Transverse colon (tissue), 3 donors: ENCODE measurements at regions not wholly inside any gene's neighbourhood (a gene's known extent, or its start where the extent isn't known, plus 50 kb on each side); places are given as distances from the start of the nearest gene placed in this dataset.

Experiments used
- EP300 ChIP-seq: sonication (generic); formaldehyde crosslinking; IDR thresholded peaks from one replicate; pipeline ENCODE4 v1.6.1; 2017; ENCODE audit warnings: antibody characterized with exemption, low read depth
- POLR2A ChIP-seq: fragments of 450-650 bp; IDR thresholded peaks from one replicate; pipeline ENCODE4 v1.6.1; 2016; ENCODE audit warnings: antibody characterized with exemption, mild to moderate bottlenecking, moderate library complexity
- TF ChIP-seq, protein P1 (sequence below), 5 experiments: fragments of 200-600 bp in 3 of 5; fragments of 450-650 bp in 2 of 5; sonication (generic) in 3 of 5; IDR thresholded peaks; 1 replicate in 2 of 5; 2 replicates in 3 of 5; pipeline ENCODE4 v1.5.1; 2016 to 2017; ENCODE audit warnings: antibody characterized with exemption in 5 of 5, inconsistent platforms in 3 of 5, mild to moderate bottlenecking in 2 of 5, moderate library complexity in 1 of 5

DNA sequence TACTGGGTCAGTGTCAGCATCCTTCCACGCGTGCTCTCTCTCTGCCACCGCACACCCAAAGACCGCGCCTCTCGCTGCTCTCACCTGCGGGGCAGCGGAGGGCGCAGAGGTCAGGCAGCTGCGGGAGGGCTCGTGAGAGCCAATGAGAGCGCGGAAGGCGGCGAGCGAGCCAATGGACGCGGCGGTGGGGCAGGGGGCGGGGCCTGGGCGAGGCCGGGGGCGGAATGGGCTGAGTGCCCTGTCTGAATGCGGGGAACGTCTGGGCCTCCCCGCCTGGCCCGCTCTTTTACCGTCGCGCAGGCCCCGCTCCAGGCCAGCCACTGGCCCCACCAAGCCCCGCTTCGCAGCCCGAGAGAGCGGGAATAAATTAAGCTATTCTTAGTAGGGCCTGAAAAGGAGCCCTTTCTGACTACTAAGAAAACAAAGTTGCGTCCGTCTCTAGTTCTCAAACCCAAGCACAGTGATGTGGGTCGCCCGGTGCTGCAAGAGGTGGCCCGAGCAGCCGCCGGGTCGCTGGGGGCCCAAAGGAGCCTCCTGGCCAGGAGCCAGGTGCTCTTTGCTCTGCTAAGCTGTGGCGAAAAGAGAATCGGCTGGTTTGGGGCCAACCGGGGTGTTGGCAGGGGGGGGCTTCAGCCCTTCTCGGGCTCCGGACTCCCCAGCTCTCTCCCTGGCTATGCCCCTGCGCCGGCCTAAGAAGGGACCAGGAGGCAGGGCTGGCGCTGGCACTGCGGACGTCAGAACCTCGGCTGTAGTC, 81.1 kb upstream of the GLI2 start:
- no peak for TF ChIP-seq EP300
- TF ChIP-seq, protein P1, sequence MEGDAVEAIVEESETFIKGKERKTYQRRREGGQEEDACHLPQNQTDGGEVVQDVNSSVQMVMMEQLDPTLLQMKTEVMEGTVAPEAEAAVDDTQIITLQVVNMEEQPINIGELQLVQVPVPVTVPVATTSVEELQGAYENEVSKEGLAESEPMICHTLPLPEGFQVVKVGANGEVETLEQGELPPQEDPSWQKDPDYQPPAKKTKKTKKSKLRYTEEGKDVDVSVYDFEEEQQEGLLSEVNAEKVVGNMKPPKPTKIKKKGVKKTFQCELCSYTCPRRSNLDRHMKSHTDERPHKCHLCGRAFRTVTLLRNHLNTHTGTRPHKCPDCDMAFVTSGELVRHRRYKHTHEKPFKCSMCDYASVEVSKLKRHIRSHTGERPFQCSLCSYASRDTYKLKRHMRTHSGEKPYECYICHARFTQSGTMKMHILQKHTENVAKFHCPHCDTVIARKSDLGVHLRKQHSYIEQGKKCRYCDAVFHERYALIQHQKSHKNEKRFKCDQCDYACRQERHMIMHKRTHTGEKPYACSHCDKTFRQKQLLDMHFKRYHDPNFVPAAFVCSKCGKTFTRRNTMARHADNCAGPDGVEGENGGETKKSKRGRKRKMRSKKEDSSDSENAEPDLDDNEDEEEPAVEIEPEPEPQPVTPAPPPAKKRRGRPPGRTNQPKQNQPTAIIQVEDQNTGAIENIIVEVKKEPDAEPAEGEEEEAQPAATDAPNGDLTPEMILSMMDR (IDR thresholded peaks at IDR 0.05): no peak
- TF ChIP-seq POLR2A: no peak
